Activated CD8-positive, alpha-beta memory T cell treated with anti-CD3 and anti-CD28 coated beads for 36 hours (primary cell): ENCODE measurements at regions not wholly inside any gene's neighbourhood (a gene's known extent, or its start where the extent isn't known, plus 50 kb on each side); places are given as distances from the start of the nearest gene placed in this dataset.

Source experiments
- CTCF ChIA-PET: fragments of 350-600 bp; sonication (Branson Sonifier 250); formaldehyde crosslinking; loops from one replicate; lab custom pipeline; 2021; ENCODE audit warnings: antibody characterized with exemption; lab: Charles Lee
- POLR2A ChIA-PET: fragments of 350-600 bp; sonication (Branson Sonifier 250); formaldehyde crosslinking; loops from one replicate; lab custom pipeline; 2021; ENCODE audit warnings: antibody characterized with exemption; lab: Charles Lee

DNA sequence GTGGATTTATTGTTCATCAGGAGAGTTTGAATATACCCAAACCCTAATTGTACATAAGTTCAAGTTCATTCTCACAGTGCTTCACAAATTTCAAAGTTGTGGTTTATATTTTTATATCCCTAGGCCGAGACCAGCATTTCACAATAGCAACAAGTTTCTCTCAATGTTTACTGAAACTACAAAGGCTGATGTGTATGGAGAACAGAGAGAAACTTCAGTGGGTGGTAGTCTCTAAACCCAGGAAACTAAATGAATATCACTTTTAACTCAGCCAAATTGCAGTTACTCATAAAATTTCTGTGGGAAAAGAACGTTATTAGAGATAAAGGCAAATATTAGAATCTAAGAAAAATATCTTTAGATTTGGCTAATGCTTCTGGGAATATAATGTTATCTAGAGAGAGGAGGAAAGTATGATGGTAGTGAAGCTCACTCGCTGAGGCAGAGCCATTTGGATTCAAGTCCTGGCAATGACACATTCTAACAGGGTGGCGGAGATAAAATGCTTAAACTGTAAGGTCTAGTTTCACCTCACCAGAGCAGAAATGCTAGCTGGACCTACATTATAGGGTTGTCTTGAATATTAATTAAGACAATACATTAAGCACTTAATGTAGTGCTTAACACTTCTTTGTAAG lies 514.8 kb downstream of the EPHA3 start:
- ChIA-PET CTCF (no interaction called here), POLR2A (no interaction called here)

DNA sequence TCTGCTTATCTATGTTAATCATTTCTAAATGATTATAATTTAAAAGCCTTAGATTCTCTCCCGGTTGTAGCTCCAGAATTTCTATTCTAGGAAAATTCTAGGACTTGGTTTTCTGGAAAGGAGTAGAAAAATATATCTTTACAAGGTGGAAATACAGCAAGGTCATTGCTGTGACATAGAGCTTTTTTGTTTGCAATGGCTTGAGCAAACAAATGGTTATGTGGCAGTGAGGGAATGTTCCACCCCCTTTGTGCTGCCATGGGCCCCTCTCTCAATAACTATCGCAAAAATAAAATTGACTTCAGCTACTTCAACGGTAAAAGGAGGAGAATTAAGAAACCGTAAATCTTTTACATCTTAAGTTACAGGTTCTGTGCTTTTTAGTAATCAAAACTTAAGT lies 517.1 kb downstream of the EPHA3 start:
- ChIA-PET POLR2A (no interaction called here), CTCF (no interaction called here)

GRCh38 chr3:89625945-89626344 lies 518.5 kb downstream of the EPHA3 start:
- CTCF ChIA-PET = no interaction called here
- POLR2A ChIA-PET = no interaction called here

- ChIA-PET CTCF (no interaction called here), POLR2A (no interaction called here)
These were observed 521.6 kb downstream of the EPHA3 start for GRCh38 chr3:89628856-89629670.

DNA sequence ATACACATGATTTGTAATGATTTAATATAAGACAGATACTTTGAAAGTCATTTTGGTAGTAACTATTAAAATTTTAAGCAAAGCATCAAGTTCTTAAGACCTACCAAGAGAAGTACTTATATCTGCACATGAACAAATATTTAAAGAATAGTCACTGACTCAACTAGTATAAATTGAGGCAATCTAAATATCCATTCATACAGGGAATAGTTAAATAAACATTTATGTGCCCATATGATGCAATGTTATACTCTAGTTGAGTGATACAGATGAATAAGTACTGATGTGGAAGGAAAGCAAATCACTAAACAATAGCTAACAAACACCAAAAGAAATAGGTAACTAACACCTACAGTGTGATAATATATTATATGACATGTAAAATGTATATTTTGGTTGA lies 527.7 kb downstream of the EPHA3 start:
- POLR2A ChIA-PET = no interaction called here
- CTCF ChIA-PET = no interaction called here

DNA sequence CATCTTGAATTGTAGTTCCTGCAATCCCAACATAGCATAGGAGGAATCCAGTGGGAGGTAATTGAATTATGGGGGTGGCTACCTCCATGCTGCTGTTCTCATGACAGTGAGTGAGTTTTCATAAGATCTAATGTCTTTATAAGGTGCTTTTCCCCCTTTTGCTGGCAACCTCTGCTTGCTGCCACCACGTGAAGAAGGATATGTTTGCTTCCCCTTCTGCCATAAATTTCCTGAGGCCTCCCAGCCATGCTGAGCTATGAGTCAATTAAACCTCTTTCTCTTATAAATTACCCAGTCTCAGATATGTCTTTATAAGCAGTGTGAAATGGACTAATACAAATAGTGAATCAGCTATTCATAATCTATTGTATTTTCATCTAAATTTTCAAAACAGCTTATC lies 537.3 kb downstream of the EPHA3 start:
- ChIA-PET POLR2A (no interaction called here), CTCF (no interaction called here)

DNA sequence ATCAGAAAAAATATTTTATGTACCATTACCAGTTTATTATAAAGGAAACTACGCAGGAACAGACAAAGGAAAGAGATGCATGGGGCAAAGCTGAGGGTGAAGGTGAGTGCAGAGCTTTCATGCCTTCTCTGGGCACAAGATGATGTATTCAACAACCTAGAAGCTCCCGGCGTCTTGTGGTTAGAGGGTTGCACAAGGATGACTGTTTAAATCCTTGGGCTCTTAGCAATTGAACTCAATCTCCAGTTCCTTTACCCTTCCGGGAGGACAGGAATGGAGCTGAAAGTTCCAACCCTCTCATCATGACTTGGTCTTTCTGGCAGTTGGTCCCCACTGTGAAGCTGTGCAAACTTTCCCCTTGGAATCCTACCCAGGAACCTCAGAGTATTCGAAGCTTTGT lies 542.0 kb downstream of the EPHA3 start:
- ChIA-PET CTCF (interaction anchor here (1.1 kb wide), 1 partner anchor 56 kb away, joined by 3 read pairs; no protein-coding TSS in a partner anchor), POLR2A (no interaction called here)

GRCh38 chr3:89654031-89654430 lies 546.6 kb downstream of the EPHA3 start:
- ChIA-PET CTCF (no interaction called here), POLR2A (no interaction called here)

- ChIA-PET POLR2A (no interaction called here), CTCF (no interaction called here)
These were observed 549.0 kb downstream of the EPHA3 start for GRCh38 chr3:89656388-89656787.

- ChIA-PET POLR2A (no interaction called here), CTCF (no interaction called here)
These were observed 572.3 kb downstream of the EPHA3 start for GRCh38 chr3:89679686-89680085.

- ChIA-PET CTCF (no interaction called here), POLR2A (no interaction called here)
These were observed 575.1 kb downstream of the EPHA3 start for GRCh38 chr3:89682556-89682955.

- CTCF ChIA-PET = no interaction called here
- POLR2A ChIA-PET = no interaction called here
These were observed 578.3 kb downstream of the EPHA3 start for GRCh38 chr3:89685731-89686130.

- ChIA-PET POLR2A (no interaction called here), CTCF (no interaction called here)
These were observed 583.2 kb downstream of the EPHA3 start for GRCh38 chr3:89690646-89691045.

GRCh38 chr3:89692601-89693000 lies 585.2 kb downstream of the EPHA3 start:
- CTCF ChIA-PET = no interaction called here
- POLR2A ChIA-PET = no interaction called here

DNA sequence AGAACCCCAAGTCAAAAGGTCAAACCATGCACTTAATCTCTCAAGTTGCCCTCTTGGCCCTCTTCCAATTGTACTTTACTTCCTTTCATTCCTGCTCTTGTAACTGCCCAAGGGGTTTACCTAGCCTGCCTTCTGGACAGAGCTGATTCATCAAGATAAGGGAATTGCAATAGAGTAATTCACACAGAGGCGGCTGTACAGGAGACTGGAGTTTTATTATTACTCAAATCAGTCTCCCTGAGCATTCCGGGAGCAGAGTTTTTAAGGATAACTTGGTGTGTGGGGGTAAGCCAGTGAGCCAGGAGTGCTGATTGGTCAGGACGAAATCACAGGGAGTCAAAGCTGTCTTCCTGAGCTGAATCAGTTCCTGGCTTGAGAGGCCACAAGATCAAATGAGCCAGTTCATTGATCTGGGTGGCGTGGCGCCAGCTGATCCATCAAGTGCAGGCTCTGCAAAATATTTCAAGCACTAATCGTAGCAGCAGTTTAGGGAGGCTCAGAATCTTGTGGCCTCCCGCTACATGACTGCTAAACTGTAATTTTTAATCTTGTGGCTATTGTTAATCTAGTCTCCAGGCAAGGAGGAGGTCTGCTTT lies 590.0 kb downstream of the EPHA3 start:
- ChIA-PET POLR2A (no interaction called here), CTCF (no interaction called here)

DNA sequence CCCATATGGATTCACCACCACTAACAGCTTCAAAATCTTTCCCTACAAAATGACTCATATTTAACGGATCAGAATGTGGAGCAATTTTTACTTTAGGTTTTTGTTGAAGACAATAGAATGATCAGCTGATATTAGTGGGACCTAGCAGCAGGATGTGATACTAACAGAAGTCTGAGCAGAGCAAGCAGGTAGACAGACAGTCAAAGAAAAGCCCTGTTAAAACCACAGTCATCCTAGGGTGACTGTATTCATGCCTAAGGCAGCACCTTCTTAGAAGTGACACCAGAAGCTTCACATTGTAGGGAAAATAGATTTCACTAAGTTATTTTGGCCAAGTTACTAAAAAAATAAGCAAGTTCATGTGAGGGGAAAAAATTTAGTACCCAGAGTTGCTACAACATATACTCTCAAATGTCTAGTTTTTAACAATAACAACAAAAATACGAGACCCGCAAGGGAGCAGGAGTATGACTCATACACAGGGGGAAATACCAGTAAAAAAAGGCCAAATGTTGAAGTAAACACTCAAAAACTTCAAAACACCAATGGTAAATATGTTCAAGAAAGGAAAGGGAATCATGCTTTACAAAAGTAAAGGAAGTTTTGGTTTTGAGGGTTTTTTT lies 590.9 kb downstream of the EPHA3 start:
- CTCF ChIA-PET = no interaction called here
- POLR2A ChIA-PET = no interaction called here

- ChIA-PET POLR2A (no interaction called here), CTCF (no interaction called here)
These were observed 591.8 kb downstream of the EPHA3 start for GRCh38 chr3:89699229-89699628.

DNA sequence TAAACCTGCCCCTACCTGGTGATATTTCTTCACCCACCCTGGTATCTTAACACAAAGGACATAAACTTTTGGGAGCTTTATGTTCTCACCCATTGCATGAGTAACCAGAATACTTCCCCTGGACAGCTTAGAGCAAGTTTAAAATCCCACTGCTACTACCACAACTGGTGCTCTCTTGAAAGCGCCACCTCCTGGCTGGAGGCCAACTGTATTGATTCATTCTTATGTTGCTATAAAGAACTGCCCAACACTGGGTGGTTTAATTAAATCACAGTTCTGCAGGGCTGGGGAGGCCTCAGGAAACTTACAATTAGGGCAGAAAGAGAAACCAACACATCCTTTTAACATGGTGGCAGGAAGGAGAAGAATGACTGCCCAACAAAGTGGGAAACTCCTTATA lies 592.4 kb downstream of the EPHA3 start:
- ChIA-PET CTCF (no interaction called here), POLR2A (no interaction called here)

DNA sequence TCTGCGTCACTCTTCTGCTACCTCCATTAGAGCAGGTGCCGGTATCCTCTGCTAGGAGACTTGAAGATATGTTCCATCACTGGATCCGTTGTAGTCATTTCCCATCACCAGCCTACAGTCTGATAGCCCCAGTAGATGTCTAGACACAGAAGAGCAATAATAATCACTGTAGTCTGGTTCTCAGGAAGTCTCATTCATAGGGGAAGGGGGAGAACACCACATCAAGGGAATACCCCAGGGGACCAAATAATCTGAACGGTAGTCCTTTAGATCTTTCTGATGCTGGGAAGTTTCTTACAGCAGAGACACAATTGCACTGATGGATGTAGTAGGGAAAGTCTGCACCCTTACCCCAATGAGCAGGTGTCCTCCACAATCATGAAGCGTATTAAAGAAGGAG lies 595.0 kb downstream of the EPHA3 start:
- POLR2A ChIA-PET = no interaction called here
- CTCF ChIA-PET = no interaction called here

DNA sequence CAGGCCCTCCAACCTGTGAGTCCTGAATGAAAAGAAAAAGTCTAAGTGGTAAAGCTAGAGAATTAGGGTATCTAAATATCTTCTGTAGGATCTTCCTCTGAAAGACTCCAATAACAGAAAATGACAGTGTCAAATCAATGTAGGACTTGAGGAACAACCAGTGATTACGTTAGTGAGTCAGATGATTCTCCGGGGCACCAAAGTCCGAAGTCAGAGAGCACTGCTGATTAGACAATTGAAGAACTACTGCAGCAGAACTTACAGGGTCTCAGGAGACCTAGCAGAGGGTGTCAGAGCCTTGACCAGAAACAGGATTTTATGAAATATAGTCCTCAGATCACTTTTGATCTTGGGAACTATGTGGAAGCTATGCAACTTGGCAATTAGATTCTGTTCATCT lies 605.8 kb downstream of the EPHA3 start:
- ChIA-PET POLR2A (no interaction called here), CTCF (no interaction called here)

DNA sequence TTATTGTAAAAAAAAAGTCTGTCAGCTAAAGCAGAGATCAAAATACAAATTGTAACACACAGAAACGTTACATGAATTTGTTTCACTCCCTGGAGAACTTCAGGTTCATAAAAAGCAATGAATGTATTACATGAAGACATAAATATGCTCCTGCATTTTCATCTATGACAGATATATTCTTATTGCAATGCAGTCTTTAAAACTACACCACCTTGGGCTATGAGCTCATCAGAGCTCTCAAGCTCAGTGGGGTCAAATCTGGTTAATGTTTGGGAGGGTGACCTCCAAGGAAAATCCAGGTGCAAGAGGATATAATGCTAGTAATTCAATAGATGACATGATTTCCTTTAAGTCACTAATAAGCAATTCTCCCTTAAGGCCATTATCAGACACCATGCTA lies 606.8 kb downstream of the EPHA3 start:
- CTCF ChIA-PET = no interaction called here
- POLR2A ChIA-PET = no interaction called here
